Activated CD8-positive, alpha-beta T cell treated with anti-CD3 and anti-CD28 coated beads, Interleukin-2, amount 10 ng/mL, durations not matched to agents 7 days and 5 days (primary cell): ENCODE measurements at regions not wholly inside any gene's neighbourhood (a gene's known extent, or its start where the extent isn't known, plus 50 kb on each side); places are given as distances from the start of the nearest gene placed in this dataset.

ENCODE experiments used
- ATAC-seq: fragments of 150-1000 bp; cut with Tn5 transposase; one replicate; pipeline ENCODE4 v1.10.0; 2021; ENCODE audit warnings: moderate library complexity
- CTCF ChIA-PET: fragments of 350-600 bp; sonication (Branson Sonifier 250); formaldehyde crosslinking; loops from one replicate; lab custom pipeline; 2021; ENCODE audit warnings: antibody characterized with exemption; lab: Charles Lee
- POLR2A ChIA-PET: fragments of 350-600 bp; sonication (Branson Sonifier 250); formaldehyde crosslinking; loops from one replicate; lab custom pipeline; 2021; ENCODE audit warnings: antibody characterized with exemption; lab: Charles Lee
- DNase-seq: peaks from one replicate; pipeline ENCODE4 v3.0.0-alpha.2; 2020
- H3K27ac Mint-ChIP-seq: one replicate; pipeline ENCODE4 v1.8.0; 2021; ENCODE audit warnings: mild to moderate bottlenecking, mixed read lengths
- H3K27me3 Mint-ChIP-seq: one replicate; pipeline ENCODE4 v1.8.0; 2021; ENCODE audit warnings: low read depth, mixed read lengths
- H3K36me3 Mint-ChIP-seq: one replicate; pipeline ENCODE4 v1.8.0; 2021; ENCODE audit warnings: low read depth, mixed read lengths
- H3K4me1 Mint-ChIP-seq: one replicate; pipeline ENCODE4 v1.8.0; 2021; ENCODE audit warnings: low read depth, mixed read lengths
- H3K4me3 Mint-ChIP-seq: one replicate; pipeline ENCODE4 v1.8.0; 2021; ENCODE audit warnings: mild to moderate bottlenecking, mixed read lengths
- H3K9me3 Mint-ChIP-seq: one replicate; pipeline ENCODE4 v1.8.0; 2022; ENCODE audit warnings: mixed read lengths; ENCODE audit not compliant: insufficient read depth

DNA sequence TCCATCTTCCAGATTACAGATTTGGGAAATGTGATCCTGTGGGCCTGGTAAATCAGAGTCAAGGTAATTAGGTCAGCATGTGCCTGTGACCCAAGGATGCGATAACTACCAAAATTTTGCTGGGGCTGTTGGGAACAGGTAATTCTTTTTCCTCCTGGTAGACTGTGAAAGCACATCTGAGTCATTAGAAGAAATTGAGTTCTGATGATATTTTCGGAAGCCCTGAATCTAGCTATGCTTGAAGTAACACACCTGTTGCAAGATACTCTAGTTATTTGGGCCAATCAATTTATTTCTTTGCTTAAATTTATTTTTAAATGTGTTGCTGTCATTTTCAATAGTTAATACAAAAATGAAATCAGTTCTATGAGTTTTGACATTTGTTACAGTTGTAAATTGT is 903.6 kb downstream of the RPA4 start:
- peaks cover 5% of the 10 kb centered on the region for H3K4me1 Mint-ChIP-seq
- ATAC-seq (no peak), DNase-seq (no peak)
- H3K4me3 Mint-ChIP-seq: no peak overlapping the region
- POLR2A ChIA-PET: no interaction called here
- CTCF ChIA-PET: no interaction called here
- H3K9me3 Mint-ChIP-seq: no peaks in the 10 kb centered on the region
- H3K36me3 Mint-ChIP-seq: no peaks in the 10 kb centered on the region
- no peak overlapping the region for H3K27ac Mint-ChIP-seq
- H3K27me3 Mint-ChIP-seq: no peaks in the 10 kb centered on the region

- POLR2A ChIA-PET: no interaction called here
Observed at GRCh38 chrX:97787849-97788248, 904.1 kb downstream of the RPA4 start.

DNA sequence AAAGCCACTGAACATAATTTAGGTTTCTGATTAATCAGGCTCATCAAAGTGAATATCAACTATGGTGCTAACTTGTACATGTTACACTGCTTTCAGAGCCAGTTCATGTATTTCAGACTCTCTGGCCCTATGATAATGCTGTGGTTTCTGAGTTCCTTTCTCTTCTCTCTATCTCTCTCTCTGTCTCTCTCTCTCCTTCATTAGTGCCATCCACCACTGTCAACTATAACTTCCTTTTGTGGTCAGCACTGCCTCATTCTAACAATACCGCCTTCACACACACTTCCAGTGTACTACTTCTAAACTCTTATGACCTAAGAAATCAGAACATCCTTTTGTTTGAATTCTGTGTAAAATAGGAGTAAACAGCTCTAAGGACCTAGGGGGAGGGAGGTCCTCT is 907.1 kb downstream of the RPA4 start:
- no peaks in the 10 kb centered on the region for H3K36me3 Mint-ChIP-seq
- ChIA-PET CTCF (no interaction called here), POLR2A (no interaction called here)
- DNase-seq (no peak), ATAC-seq (no peak)
- no peak overlapping the region for H3K27ac Mint-ChIP-seq
- H3K27me3 Mint-ChIP-seq: no peaks in the 10 kb centered on the region
- no peak overlapping the region for H3K4me3 Mint-ChIP-seq
- peaks cover 5% of the 10 kb centered on the region for H3K4me1 Mint-ChIP-seq
- H3K9me3 Mint-ChIP-seq: no peaks in the 10 kb centered on the region

More at GRCh38 chrX:97787849-97788248, 904.1 kb downstream of the RPA4 start:
- no peak overlapping the region for H3K4me3 Mint-ChIP-seq
- no peaks in the 10 kb centered on the region for H3K36me3 Mint-ChIP-seq
- H3K27me3 Mint-ChIP-seq: no peaks in the 10 kb centered on the region
- CTCF ChIA-PET: no interaction called here
- DNase-seq: no peak
- no peaks in the 10 kb centered on the region for H3K9me3 Mint-ChIP-seq
- H3K27ac Mint-ChIP-seq: no peak overlapping the region
- H3K4me1 Mint-ChIP-seq: peaks cover 5% of the 10 kb centered on the region
- ATAC-seq: no peak

- no peaks in the 10 kb centered on the region for H3K4me1 Mint-ChIP-seq
- POLR2A ChIA-PET: no interaction called here
Observed at GRCh38 chrX:97797076-97797475, 913.4 kb downstream of the RPA4 start.

GRCh38 chrX:97806238-97806637 is 922.5 kb downstream of the RPA4 start:
- CTCF ChIA-PET: no interaction called here
- Mint-ChIP-seq H3K4me1 (no peaks in the 10 kb centered on the region), H3K4me3 (no peak overlapping the region), H3K27ac (no peak overlapping the region), H3K27me3 (no peaks in the 10 kb centered on the region), H3K9me3 (peaks cover 3% of the 10 kb centered on the region), H3K36me3 (no peaks in the 10 kb centered on the region)
- DNase-seq (no peak), ATAC-seq (no peak)
- POLR2A ChIA-PET: no interaction called here

More at GRCh38 chrX:97797076-97797475, 913.4 kb downstream of the RPA4 start:
- H3K36me3 Mint-ChIP-seq: no peaks in the 10 kb centered on the region
- no peak overlapping the region for H3K27ac Mint-ChIP-seq
- ATAC-seq (no peak), DNase-seq (no peak)
- H3K9me3 Mint-ChIP-seq: no peaks in the 10 kb centered on the region
- H3K4me3 Mint-ChIP-seq: no peak overlapping the region
- CTCF ChIA-PET: no interaction called here
- no peaks in the 10 kb centered on the region for H3K27me3 Mint-ChIP-seq

GRCh38 chrX:97806946-97807345 is 923.2 kb downstream of the RPA4 start:
- ChIA-PET POLR2A (no interaction called here), CTCF (no interaction called here)
- Mint-ChIP-seq H3K36me3 (no peaks in the 10 kb centered on the region), H3K4me3 (no peak overlapping the region), H3K27ac (no peak overlapping the region), H3K4me1 (no peaks in the 10 kb centered on the region), H3K27me3 (no peaks in the 10 kb centered on the region), H3K9me3 (peaks cover 3% of the 10 kb centered on the region)
- no peak for ATAC-seq
- DNase-seq: no peak

- no peak for DNase-seq
- CTCF ChIA-PET: no interaction called here
Observed at GRCh38 chrX:97820170-97820569, 936.5 kb downstream of the RPA4 start.

GRCh38 chrX:97828471-97828870 is 944.8 kb downstream of the RPA4 start:
- CTCF ChIA-PET: no interaction called here
- ATAC-seq (no peak), DNase-seq (no peak)
- no peak overlapping the region for H3K4me3 Mint-ChIP-seq
- no peaks in the 10 kb centered on the region for H3K9me3 Mint-ChIP-seq
- H3K36me3 Mint-ChIP-seq: no peaks in the 10 kb centered on the region
- no peaks in the 10 kb centered on the region for H3K4me1 Mint-ChIP-seq
- H3K27me3 Mint-ChIP-seq: no peaks in the 10 kb centered on the region
- H3K27ac Mint-ChIP-seq: no peak overlapping the region
- POLR2A ChIA-PET: no interaction called here

More at GRCh38 chrX:97820170-97820569, 936.5 kb downstream of the RPA4 start:
- H3K27ac Mint-ChIP-seq: no peak overlapping the region
- H3K36me3 Mint-ChIP-seq: no peaks in the 10 kb centered on the region
- H3K9me3 Mint-ChIP-seq: no peaks in the 10 kb centered on the region
- POLR2A ChIA-PET: no interaction called here
- H3K27me3 Mint-ChIP-seq: no peaks in the 10 kb centered on the region
- ATAC-seq: no peak
- H3K4me1 Mint-ChIP-seq: no peaks in the 10 kb centered on the region
- no peak overlapping the region for H3K4me3 Mint-ChIP-seq

DNA sequence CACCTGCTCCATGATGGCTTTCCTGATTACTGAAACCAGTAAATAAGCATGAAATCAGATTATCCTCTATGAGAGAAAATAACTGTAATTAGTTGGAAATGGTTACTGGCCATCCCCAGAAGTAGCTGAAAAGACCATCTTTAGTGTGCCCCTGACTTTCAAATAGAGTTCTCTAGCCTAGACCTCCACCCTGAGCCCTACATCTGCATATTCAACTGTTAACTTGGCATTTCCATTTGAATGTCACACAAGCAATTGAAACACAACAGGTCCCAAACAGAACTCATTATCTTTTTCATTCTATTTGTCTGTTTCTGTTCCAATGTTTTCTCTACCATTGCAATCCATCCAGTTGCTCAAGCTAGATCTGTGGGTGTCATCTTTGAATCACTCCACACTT is 952.3 kb downstream of the RPA4 start:
- no peak overlapping the region for H3K27ac Mint-ChIP-seq
- no peaks in the 10 kb centered on the region for H3K4me1 Mint-ChIP-seq
- no peaks in the 10 kb centered on the region for H3K36me3 Mint-ChIP-seq
- H3K4me3 Mint-ChIP-seq: no peak overlapping the region
- DNase-seq: no peak
- ChIA-PET CTCF (no interaction called here), POLR2A (no interaction called here)
- no peaks in the 10 kb centered on the region for H3K27me3 Mint-ChIP-seq
- ATAC-seq: no peak
- H3K9me3 Mint-ChIP-seq: no peaks in the 10 kb centered on the region

DNA sequence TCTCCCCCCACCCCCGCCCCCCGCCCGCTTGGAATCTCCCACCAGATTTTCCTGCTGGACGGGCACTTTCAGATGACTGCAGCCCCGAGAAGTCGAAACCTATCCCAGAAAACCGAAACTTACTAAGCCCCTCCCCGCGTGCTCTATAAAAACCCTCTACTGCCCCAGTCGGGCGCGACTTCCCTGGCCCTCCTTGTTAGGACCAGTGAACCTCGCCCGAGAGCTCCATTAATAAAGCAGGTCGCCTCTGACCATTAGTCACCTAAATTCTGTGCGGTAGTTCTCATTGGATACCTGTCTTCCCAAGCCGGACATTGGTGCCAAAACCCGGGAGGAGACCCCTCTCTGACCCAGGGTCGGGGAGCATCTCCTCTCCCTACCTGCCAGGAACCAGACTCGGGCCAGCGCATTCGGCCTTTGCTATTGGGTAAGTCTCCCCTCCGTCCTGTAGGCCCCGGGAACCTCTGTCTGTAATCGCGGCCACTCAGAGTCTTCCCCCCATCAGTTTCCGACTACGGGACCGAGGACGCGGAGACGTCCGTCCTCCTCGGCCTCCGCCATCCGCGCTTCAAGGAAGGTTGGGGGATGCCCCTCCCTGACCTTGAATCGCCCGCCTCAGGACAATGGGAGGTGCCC is 958.0 kb downstream of the RPA4 start:
- ChIA-PET CTCF (no interaction called here), POLR2A (no interaction called here)
- no peaks in the 10 kb centered on the region for H3K27me3 Mint-ChIP-seq
- no peaks in the 10 kb centered on the region for H3K4me1 Mint-ChIP-seq
- no peak overlapping the region for H3K4me3 Mint-ChIP-seq
- no peak for ATAC-seq
- peaks cover 6% of the 10 kb centered on the region for H3K9me3 Mint-ChIP-seq
- H3K36me3 Mint-ChIP-seq: no peaks in the 10 kb centered on the region
- DNase-seq: no peak
- no peak overlapping the region for H3K27ac Mint-ChIP-seq

- POLR2A ChIA-PET: no interaction called here
- DNase-seq (no peak), ATAC-seq (no peak)
- Mint-ChIP-seq H3K27me3 (no peaks in the 10 kb centered on the region), H3K9me3 (peaks cover 11% of the 10 kb centered on the region), H3K4me3 (no peak overlapping the region), H3K36me3 (no peaks in the 10 kb centered on the region), H3K4me1 (no peaks in the 10 kb centered on the region), H3K27ac (no peak overlapping the region)
- CTCF ChIA-PET: no interaction called here
Observed at GRCh38 chrX:97842468-97843199, 958.9 kb downstream of the RPA4 start.

GRCh38 chrX:97843200-97843811 is 959.6 kb downstream of the RPA4 start:
- H3K4me1 Mint-ChIP-seq: no peaks in the 10 kb centered on the region
- no peak overlapping the region for H3K4me3 Mint-ChIP-seq
- H3K27ac Mint-ChIP-seq: no peak overlapping the region
- CTCF ChIA-PET: no interaction called here
- H3K27me3 Mint-ChIP-seq: no peaks in the 10 kb centered on the region
- H3K9me3 Mint-ChIP-seq: peaks cover 13% of the 10 kb centered on the region
- no peaks in the 10 kb centered on the region for H3K36me3 Mint-ChIP-seq
- POLR2A ChIA-PET: no interaction called here
- ATAC-seq (no peak), DNase-seq (no peak)
